GM12878 (cell line): ENCODE measurements at regions not wholly inside any gene's neighbourhood (a gene's known extent, or its start where the extent isn't known, plus 50 kb on each side); places are given as distances from the start of the nearest gene placed in this dataset.

Experiments
- CHD4 ChIP-seq: fragments of 200-600 bp; sonication (generic); IDR thresholded peaks from 2 replicates; pipeline ENCODE4 v1.6.1; 2016; ENCODE audit warnings: mild to moderate bottlenecking
- IRF3 ChIP-seq: fragments of 450-650 bp; IDR thresholded peaks from 2 replicates; pipeline ENCODE4 v1.6.1; 2014; ENCODE audit warnings: mild to moderate bottlenecking
- KLF5 ChIP-seq: fragments of 450-650 bp; IDR thresholded peaks from 2 replicates; pipeline ENCODE4 v1.6.1; 2014; ENCODE audit warnings: mild to moderate bottlenecking; ENCODE audit not compliant: partially characterized antibody
- PKNOX1 ChIP-seq: fragments of 450-650 bp; IDR thresholded peaks from 2 replicates; pipeline ENCODE4 v1.6.1; 2016; ENCODE audit warnings: mild to moderate bottlenecking
- RAD21 ChIP-seq: IDR thresholded peaks from 2 replicates; pipeline ENCODE4 v1.6.1; 2011; ENCODE audit warnings: mild to moderate bottlenecking, low read depth, low read length, moderate library complexity; ENCODE audit not compliant: insufficient read depth
- SRF ChIP-seq, 2 experiments: IDR thresholded peaks; 2 replicates each; pipeline ENCODE4 v1.6.1; 2011; ENCODE audit warnings: low read depth in 2 of 2, low read length in 2 of 2, mild to moderate bottlenecking in 1 of 2, moderate library complexity in 1 of 2
- STAT3 ChIP-seq: IDR thresholded peaks from 2 replicates; pipeline ENCODE4 v1.6.1; 2011; ENCODE audit warnings: low read depth, low read length, improper control_type of control experiment
- TF ChIP-seq, protein P1 (sequence below): fragments of 450-650 bp; IDR thresholded peaks from 2 replicates; pipeline ENCODE4 v1.6.1; 2016; ENCODE audit warnings: mild to moderate bottlenecking, moderate library complexity, borderline replicate concordance
- TF ChIP-seq, protein P2 (sequence below): fragments of 450-650 bp; conservative IDR thresholded peaks from 2 replicates; pipeline ENCODE4 v1.6.1; 2017; ENCODE audit warnings: mild to moderate bottlenecking, moderate library complexity
- TF ChIP-seq, protein P3 (sequence below): IDR thresholded peaks from 2 replicates; pipeline ENCODE4 v1.6.1; 2011; ENCODE audit warnings: low read depth, mild to moderate bottlenecking, low read length, moderate library complexity, borderline replicate concordance; ENCODE audit errors: extremely low read depth

DNA sequence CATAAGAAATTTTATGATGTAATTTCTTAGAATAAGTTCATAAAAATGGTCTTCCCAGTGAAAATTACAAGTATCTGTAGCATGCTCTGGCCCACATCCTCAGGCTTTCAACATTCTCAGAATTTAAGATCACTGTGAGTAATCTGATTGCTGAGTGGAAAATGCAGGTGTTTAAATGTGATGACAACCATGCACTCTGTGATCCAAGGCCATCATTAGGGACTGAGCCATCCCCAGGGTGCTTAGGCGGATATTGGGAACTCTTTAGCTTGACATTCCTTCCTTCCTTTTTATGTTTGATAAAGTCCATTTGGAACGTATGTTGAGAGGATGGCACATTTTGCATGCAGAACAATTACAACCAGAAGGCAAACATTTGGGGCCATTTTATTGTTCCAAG, 95.5 kb downstream of the ARL4C start (continued):
- no peak for TF ChIP-seq STAT3
- TF ChIP-seq, protein P1, sequence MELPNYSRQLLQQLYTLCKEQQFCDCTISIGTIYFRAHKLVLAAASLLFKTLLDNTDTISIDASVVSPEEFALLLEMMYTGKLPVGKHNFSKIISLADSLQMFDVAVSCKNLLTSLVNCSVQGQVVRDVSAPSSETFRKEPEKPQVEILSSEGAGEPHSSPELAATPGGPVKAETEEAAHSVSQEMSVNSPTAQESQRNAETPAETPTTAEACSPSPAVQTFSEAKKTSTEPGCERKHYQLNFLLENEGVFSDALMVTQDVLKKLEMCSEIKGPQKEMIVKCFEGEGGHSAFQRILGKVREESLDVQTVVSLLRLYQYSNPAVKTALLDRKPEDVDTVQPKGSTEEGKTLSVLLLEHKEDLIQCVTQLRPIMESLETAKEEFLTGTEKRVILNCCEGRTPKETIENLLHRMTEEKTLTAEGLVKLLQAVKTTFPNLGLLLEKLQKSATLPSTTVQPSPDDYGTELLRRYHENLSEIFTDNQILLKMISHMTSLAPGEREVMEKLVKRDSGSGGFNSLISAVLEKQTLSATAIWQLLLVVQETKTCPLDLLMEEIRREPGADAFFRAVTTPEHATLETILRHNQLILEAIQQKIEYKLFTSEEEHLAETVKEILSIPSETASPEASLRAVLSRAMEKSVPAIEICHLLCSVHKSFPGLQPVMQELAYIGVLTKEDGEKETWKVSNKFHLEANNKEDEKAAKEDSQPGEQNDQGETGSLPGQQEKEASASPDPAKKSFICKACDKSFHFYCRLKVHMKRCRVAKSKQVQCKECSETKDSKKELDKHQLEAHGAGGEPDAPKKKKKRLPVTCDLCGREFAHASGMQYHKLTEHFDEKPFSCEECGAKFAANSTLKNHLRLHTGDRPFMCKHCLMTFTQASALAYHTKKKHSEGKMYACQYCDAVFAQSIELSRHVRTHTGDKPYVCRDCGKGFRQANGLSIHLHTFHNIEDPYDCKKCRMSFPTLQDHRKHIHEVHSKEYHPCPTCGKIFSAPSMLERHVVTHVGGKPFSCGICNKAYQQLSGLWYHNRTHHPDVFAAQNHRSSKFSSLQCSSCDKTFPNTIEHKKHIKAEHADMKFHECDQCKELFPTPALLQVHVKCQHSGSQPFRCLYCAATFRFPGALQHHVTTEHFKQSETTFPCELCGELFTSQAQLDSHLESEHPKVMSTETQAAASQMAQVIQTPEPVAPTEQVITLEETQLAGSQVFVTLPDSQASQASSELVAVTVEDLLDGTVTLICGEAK = no peak
- TF ChIP-seq, protein P2, sequence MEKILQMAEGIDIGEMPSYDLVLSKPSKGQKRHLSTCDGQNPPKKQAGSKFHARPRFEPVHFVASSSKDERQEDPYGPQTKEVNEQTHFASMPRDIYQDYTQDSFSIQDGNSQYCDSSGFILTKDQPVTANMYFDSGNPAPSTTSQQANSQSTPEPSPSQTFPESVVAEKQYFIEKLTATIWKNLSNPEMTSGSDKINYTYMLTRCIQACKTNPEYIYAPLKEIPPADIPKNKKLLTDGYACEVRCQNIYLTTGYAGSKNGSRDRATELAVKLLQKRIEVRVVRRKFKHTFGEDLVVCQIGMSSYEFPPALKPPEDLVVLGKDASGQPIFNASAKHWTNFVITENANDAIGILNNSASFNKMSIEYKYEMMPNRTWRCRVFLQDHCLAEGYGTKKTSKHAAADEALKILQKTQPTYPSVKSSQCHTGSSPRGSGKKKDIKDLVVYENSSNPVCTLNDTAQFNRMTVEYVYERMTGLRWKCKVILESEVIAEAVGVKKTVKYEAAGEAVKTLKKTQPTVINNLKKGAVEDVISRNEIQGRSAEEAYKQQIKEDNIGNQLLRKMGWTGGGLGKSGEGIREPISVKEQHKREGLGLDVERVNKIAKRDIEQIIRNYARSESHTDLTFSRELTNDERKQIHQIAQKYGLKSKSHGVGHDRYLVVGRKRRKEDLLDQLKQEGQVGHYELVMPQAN = no peak
- TF ChIP-seq CHD4 = no peak
- TF ChIP-seq IRF3 = no peak
- TF ChIP-seq, protein P3, sequence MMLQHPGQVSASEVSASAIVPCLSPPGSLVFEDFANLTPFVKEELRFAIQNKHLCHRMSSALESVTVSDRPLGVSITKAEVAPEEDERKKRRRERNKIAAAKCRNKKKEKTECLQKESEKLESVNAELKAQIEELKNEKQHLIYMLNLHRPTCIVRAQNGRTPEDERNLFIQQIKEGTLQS = no peak
- TF ChIP-seq KLF5 = no peak
- TF ChIP-seq PKNOX1 = no peak
- no peak for TF ChIP-seq RAD21
- TF ChIP-seq SRF (IDR thresholded peaks at IDR 0.05; ENCODE audit: low read depth in 2 of 2, low read length in 2 of 2) = no peak
